ENCODE measurements at regions not wholly inside any gene's neighbourhood (a gene's known extent, or its start where the extent isn't known, plus 50 kb on each side); places are given as distances from the start of the nearest gene placed in this dataset.

- no peak for TF ChIP-seq CTCF (conservative IDR thresholded peaks at IDR 0.05)
- peak overlapping the region; percentile 28; the same call in 1 of the 2 replicates for H3K27ac ChIP-seq
Measured at GRCh38 chr12:124715121-124715990, 147.9 kb upstream of the NCOR2 start.

GRCh38 chr12:124713436-124714082 lies 146.1 kb upstream of the NCOR2 start:
- TF ChIP-seq CTCF (conservative IDR thresholded peaks at IDR 0.05) = no peak
- no peak overlapping the region for H3K27ac ChIP-seq

- no peak for TF ChIP-seq CTCF (conservative IDR thresholded peaks at IDR 0.05)
- no peak overlapping the region for H3K27ac ChIP-seq
Measured at GRCh38 chr12:124713041-124713435, 145.6 kb upstream of the NCOR2 start.

GRCh38 chr12:124711344-124711743 lies 143.9 kb upstream of the NCOR2 start:
- H3K27ac ChIP-seq = no peak overlapping the region
- no peak for TF ChIP-seq CTCF (conservative IDR thresholded peaks at IDR 0.05)

- TF ChIP-seq CTCF (conservative IDR thresholded peaks at IDR 0.05) = no peak
- H3K27ac ChIP-seq = no peak overlapping the region
Measured at GRCh38 chr12:124709722-124710687, 142.6 kb upstream of the NCOR2 start.

GRCh38 chr12:124707316-124707715 lies 139.9 kb upstream of the NCOR2 start:
- no peak overlapping the region for H3K27ac ChIP-seq
- no peak for TF ChIP-seq CTCF (conservative IDR thresholded peaks at IDR 0.05)

Measured in VCaP (cell line).